H1 (cell line): ENCODE measurements at regions not wholly inside any gene's neighbourhood (a gene's known extent, or its start where the extent isn't known, plus 50 kb on each side); places are given as distances from the start of the nearest gene placed in this dataset.

Experiments used
- CTCF ChIA-PET: fragments of 300-600 bp; sonication (Branson Sonifier 250); formaldehyde crosslinking; loops from one replicate; lab custom pipeline; 2021; ENCODE audit not compliant: partially characterized antibody; lab: Charles Lee
- POLR2A ChIA-PET: fragments of 300-600 bp; sonication (Branson Sonifier 250); formaldehyde crosslinking; loops from one replicate; lab custom pipeline; 2021; ENCODE audit warnings: inconsistent platforms; ENCODE audit not compliant: partially characterized antibody; lab: Charles Lee
- DNase-seq, 2 experiments: peaks; one replicate each; pipeline versions ENCODE4 v3.0.0 to v3.0.0-alpha.2; 2010 to 2022; ENCODE audit warnings: low spot score in 2 of 2, low read depth in 1 of 2, mixed read lengths in 1 of 2
- FAIRE-seq: peaks from 2 replicates; lab custom pipeline; 2011; peaks lifted over from hg19 to GRCh38; lab: Jason Lieb, UNC
- H2AFZ ChIP-seq: 2 replicates; pipeline ENCODE4 v1.8.1; 2012; ENCODE audit warnings: low read length, inconsistent platforms
- H2AK5ac ChIP-seq: 2 replicates; pipeline ENCODE4 v1.6.1; 2013; ENCODE audit warnings: low read depth, low read length
- H2BK120ac ChIP-seq: replicated peaks from 2 replicates; pipeline ENCODE3; 2013; ENCODE audit warnings: low read depth, low read length, inconsistent platforms
- H2BK12ac ChIP-seq: 2 replicates; pipeline ENCODE4 v1.6.1; 2013; ENCODE audit warnings: low read depth, low read length
- H2BK15ac ChIP-seq: 2 replicates; pipeline ENCODE4 v1.6.1; 2013; ENCODE audit warnings: low read length
- H2BK20ac ChIP-seq: 2 replicates; pipeline ENCODE4 v1.6.1; 2013; ENCODE audit warnings: low read length
- H2BK5ac ChIP-seq: 2 replicates; pipeline ENCODE4 v1.6.1; 2013; ENCODE audit warnings: low read depth, low read length
- H3K14ac ChIP-seq: 2 replicates; pipeline ENCODE4 v1.6.1; 2013; ENCODE audit warnings: inconsistent platforms; ENCODE audit not compliant: insufficient read length
- H3K18ac ChIP-seq: 2 replicates; pipeline ENCODE4 v1.6.1; 2013; ENCODE audit warnings: low read length; ENCODE audit errors: extremely low read depth
- H3K23ac ChIP-seq: 2 replicates; pipeline ENCODE4 v1.6.1; 2013; ENCODE audit warnings: inconsistent platforms; ENCODE audit not compliant: insufficient read length
- H3K23me2 ChIP-seq: 2 replicates; pipeline ENCODE4 v1.6.1; 2013; ENCODE audit warnings: low read depth, low read length
- H3K27ac ChIP-seq: 2 replicates; pipeline ENCODE4 v1.6.1; 2011; ENCODE audit warnings: low read depth, low read length, inconsistent platforms
- H3K27me3 ChIP-seq, 4 experiments: replicated peaks in 1 of 4; 1 replicate in 1 of 4; 2 replicates in 3 of 4; pipeline versions ENCODE4 v1.6.1 to v1.8.1; 2011 to 2013; ENCODE audit warnings: low read length in 3 of 4, mild to moderate bottlenecking in 3 of 4, inconsistent platforms in 2 of 4, mixed read lengths in 2 of 4, moderate library complexity in 1 of 4; ENCODE audit not compliant: control insufficient read depth in 3 of 4, insufficient read depth in 3 of 4; ENCODE audit errors: extremely low read depth in 1 of 4
- H3K36me3 ChIP-seq, 4 experiments: 2 replicates each; pipeline versions ENCODE4 v1.6.1 to v1.8.1; 2011 to 2013; ENCODE audit warnings: mild to moderate bottlenecking in 4 of 4, low read length in 3 of 4, moderate library complexity in 2 of 4, control low read depth in 1 of 4, inconsistent platforms in 1 of 4; ENCODE audit not compliant: insufficient read depth in 4 of 4, control insufficient read depth in 2 of 4
- H3K4ac ChIP-seq: replicated peaks from 2 replicates; pipeline ENCODE3; 2013; ENCODE audit warnings: low read length, low read depth, mixed read lengths, inconsistent platforms; ENCODE audit not compliant: insufficient read length
- H3K4me1 ChIP-seq, 4 experiments: replicated peaks in 1 of 4; 1 replicate in 1 of 4; 2 replicates in 3 of 4; pipeline versions ENCODE4 v1.6.1 to v1.8.1; 2011 to 2013; ENCODE audit warnings: low read length in 3 of 4, inconsistent platforms in 2 of 4, mixed read lengths in 1 of 4; ENCODE audit not compliant: insufficient read depth in 4 of 4, control insufficient read depth in 3 of 4
- H3K4me2 ChIP-seq, 2 experiments: 2 replicates each; pipeline versions ENCODE4 v1.6.1 to v1.8.1; 2011 to 2013; ENCODE audit warnings: low read depth in 2 of 2, low read length in 2 of 2, control low read depth in 1 of 2, inconsistent platforms in 1 of 2, mild to moderate bottlenecking in 1 of 2; ENCODE audit not compliant: insufficient read depth in 1 of 2
- H3K4me3 ChIP-seq, 4 experiments: fragments of 200-600, 300-600 bp in 1 of 4; sonication (generic), shearing (Covaris generic), sonication (Bioruptor Twin) in 1 of 4; 2 replicates each; pipeline versions ENCODE4 v1.5.1 to v1.8.1; 2011 to 2016; ENCODE audit warnings: low read length in 4 of 4, low read depth in 3 of 4, control low read depth in 2 of 4, inconsistent platforms in 2 of 4, mild to moderate bottlenecking in 2 of 4, mixed read lengths in 1 of 4, moderate library complexity in 1 of 4; ENCODE audit not compliant: insufficient read depth in 2 of 4; ENCODE audit errors: extremely low read depth in 1 of 4
- H3K56ac ChIP-seq: replicated peaks from 2 replicates; pipeline ENCODE3; 2013; ENCODE audit warnings: low read depth, mild to moderate bottlenecking, mixed read lengths, low read length, inconsistent platforms; ENCODE audit not compliant: insufficient read length
- H3K79me1 ChIP-seq: 2 replicates; pipeline ENCODE4 v1.6.1; 2013; ENCODE audit warnings: low read depth, low read length, control low read depth
- H3K79me2 ChIP-seq, 2 experiments: 2 replicates each; pipeline versions ENCODE4 v1.6.1 to v1.8.1; 2012 to 2013; ENCODE audit warnings: low read length in 2 of 2, mild to moderate bottlenecking in 2 of 2, inconsistent platforms in 1 of 2; ENCODE audit not compliant: insufficient read depth in 2 of 2, control insufficient read depth in 1 of 2
- H3K9ac ChIP-seq, 4 experiments: replicated peaks in 1 of 4; 1 replicate in 1 of 4; 2 replicates in 3 of 4; pipeline versions ENCODE4 v1.6.1 to v1.8.1; 2011 to 2013; ENCODE audit warnings: low read depth in 3 of 4, low read length in 3 of 4, control low read depth in 2 of 4, mild to moderate bottlenecking in 2 of 4, moderate library complexity in 2 of 4, inconsistent platforms in 1 of 4; ENCODE audit errors: extremely low read depth in 1 of 4
- H3K9me3 ChIP-seq, 2 experiments: 2 replicates each; pipeline versions ENCODE4 v1.6.1 to v1.8.1; 2012 to 2013; ENCODE audit warnings: mild to moderate bottlenecking in 2 of 2, moderate library complexity in 2 of 2, control low read depth in 1 of 2, inconsistent platforms in 1 of 2, low read depth in 1 of 2, low read length in 1 of 2, mixed read lengths in 1 of 2; ENCODE audit not compliant: insufficient read depth in 2 of 2
- H4K20me1 ChIP-seq, 2 experiments: replicated peaks in 1 of 2; 2 replicates each; pipeline versions ENCODE3 to v1.8.1; 2011 to 2013; ENCODE audit warnings: inconsistent platforms in 2 of 2, low read length in 2 of 2, mild to moderate bottlenecking in 1 of 2; ENCODE audit not compliant: insufficient read depth in 2 of 2, control insufficient read depth in 1 of 2
- H4K5ac ChIP-seq: 2 replicates; pipeline ENCODE4 v1.6.1; 2013; ENCODE audit warnings: low read length, low read depth, mixed read lengths, inconsistent platforms; ENCODE audit not compliant: insufficient read length
- H4K8ac ChIP-seq: 2 replicates; pipeline ENCODE4 v1.8.0; 2013; ENCODE audit warnings: mild to moderate bottlenecking, moderate library complexity, low read length, inconsistent platforms; ENCODE audit not compliant: insufficient read depth; ENCODE audit errors: extremely low read depth
- H4K91ac ChIP-seq: replicated peaks from 2 replicates; pipeline ENCODE3; 2013; ENCODE audit warnings: low read length, mixed read lengths, inconsistent platforms; ENCODE audit not compliant: insufficient read length
- ASH2L ChIP-seq: fragments of 200-600, 300-600 bp; sonication (generic); IDR thresholded peaks from one replicate; pipeline ENCODE4 v1.7.1; 2017; ENCODE audit warnings: low read length
- BACH1 ChIP-seq: IDR thresholded peaks from 2 replicates; pipeline ENCODE4 v1.6.1; 2012; ENCODE audit warnings: low read length, improper control_type of control experiment
- CTBP2 ChIP-seq: IDR thresholded peaks from 2 replicates; pipeline ENCODE4 v1.7.0; 2011; ENCODE audit warnings: borderline replicate concordance, mild to moderate bottlenecking, moderate library complexity, mixed read lengths, low read length; ENCODE audit not compliant: insufficient read depth, insufficient read length
- NANOG ChIP-seq: IDR thresholded peaks from 2 replicates; pipeline ENCODE4 v1.6.1; 2011; ENCODE audit warnings: low read length, low read depth, mild to moderate bottlenecking, inconsistent platforms; ENCODE audit not compliant: insufficient read depth, poor library complexity, severe bottlenecking
- PHF8 ChIP-seq: fragments of 200-600 bp; sonication (generic); conservative IDR thresholded peaks from 2 replicates; pipeline ENCODE4 v1.7.1; 2012; ENCODE audit warnings: low read depth, mild to moderate bottlenecking, inconsistent platforms, low read length, moderate library complexity
- POLR2A ChIP-seq, 2 experiments: IDR thresholded peaks; 1 replicate in 1 of 2; 2 replicates in 1 of 2; pipeline ENCODE4 v1.6.1; 2011; ENCODE audit warnings: low read depth in 2 of 2, low read length in 2 of 2, mild to moderate bottlenecking in 2 of 2; ENCODE audit errors: control extremely low read depth in 1 of 2
- POLR2AphosphoS5 ChIP-seq: IDR thresholded peaks from 2 replicates; pipeline ENCODE4 v1.6.1; 2011; ENCODE audit warnings: low read depth, low read length
- POU5F1 ChIP-seq: IDR thresholded peaks from 2 replicates; pipeline ENCODE4 v1.6.1; 2011; ENCODE audit warnings: low read depth, mild to moderate bottlenecking, low read length, moderate library complexity
- SIX5 ChIP-seq: IDR thresholded peaks from 2 replicates; pipeline ENCODE4 v1.6.1; 2011; ENCODE audit warnings: mild to moderate bottlenecking, low read depth, low read length
- SP1 ChIP-seq: IDR thresholded peaks from 2 replicates; pipeline ENCODE4 v1.6.1; 2011; ENCODE audit warnings: low read depth, low read length
- TAF1 ChIP-seq: IDR thresholded peaks from 2 replicates; pipeline ENCODE4 v1.6.1; 2011; ENCODE audit warnings: mild to moderate bottlenecking, low read depth, low read length
- WGBS, 2 experiments: shearing (Covaris generic) in 1 of 2; methylation state at CpG; one replicate each; pipeline versions ENCODE4 v1.1.6 to v1.1.7; 2013 to 2015; ENCODE audit warnings: low lambda C conversion rate in 2 of 2, mixed read lengths in 2 of 2, inconsistent platforms in 1 of 2, low coverage in 1 of 2, missing lambda C conversion rate in 1 of 2; ENCODE audit not compliant: insufficient replicate concordance in 2 of 2, insufficient coverage in 1 of 2, insufficient read length in 1 of 2; ENCODE audit errors: extremely low coverage in 1 of 2, missing lambda C conversion rate in 1 of 2; 5-methylcytosine and 5-hydroxymethylcytosine counted together

- 95% methylated on average over 2 of the region's 2 CpGs; no CpG with 5 or more reads in 1 of the 2 experiments for WGBS, 2 experiments
- Histone ChIP-seq H2BK5ac (no peak overlapping the region), H4K91ac (no peak overlapping the region), H2BK120ac (no peak overlapping the region), H3K4ac (no peak overlapping the region), H4K5ac (no peak overlapping the region), H2BK12ac (no peak overlapping the region), H3K79me2 (no peaks in the 10 kb centered on the region), H2BK20ac (no peak overlapping the region), H2BK15ac (no peak overlapping the region), H3K9ac (no peak overlapping the region), H3K27me3 (no peaks in the 10 kb centered on the region; a peak in 1 of 7 replicates), H3K14ac (no peak overlapping the region), H4K8ac (no peak overlapping the region), H3K9me3 (no peaks in the 10 kb centered on the region), H3K23ac (no peak overlapping the region), H3K23me2 (no peaks in the 10 kb centered on the region), H3K56ac (no peak overlapping the region), H3K27ac (no peak overlapping the region), H3K36me3 (no peaks in the 10 kb centered on the region), H2AK5ac (no peak overlapping the region), H3K18ac (no peak overlapping the region; the same call in 1 of the 2 replicates), H3K4me1 (no peaks in the 10 kb centered on the region), H3K4me3 (no peak overlapping the region), H2AFZ (no peak overlapping the region), H4K20me1 (no peaks in the 10 kb centered on the region), H3K4me2 (no peak overlapping the region), H3K79me1 (no peaks in the 10 kb centered on the region)
- DNase-seq = no peak
- no peak for FAIRE-seq
- TF ChIP-seq POLR2AphosphoS5 (no peak), CTBP2 (no peak), POLR2A (IDR thresholded peaks at IDR 0.05; ENCODE audit: control extremely low read depth in 1 of 2, low read depth in 2 of 2, low read length in 2 of 2) (no peak), SP1 (no peak), TAF1 (no peak), ASH2L (no peak), NANOG (no peak), SIX5 (no peak), PHF8 (no peak), BACH1 (no peak), POU5F1 (no peak)
- POLR2A ChIA-PET = no interaction called here
- CTCF ChIA-PET = interaction anchor here (0.6 to 1.7 kb wide), 3 partner anchors 10 to 394 kb away, joined by 3 to 4 read pairs (median 4); no protein-coding TSS in a partner anchor
Measured at GRCh38 chr10:1960982-1961381, 223.7 kb upstream of the ADARB2 start.
